GDM1 (cell line): ENCODE measurements at regions not wholly inside any gene's neighbourhood (a gene's known extent, or its start where the extent isn't known, plus 50 kb on each side); places are given as distances from the start of the nearest gene placed in this dataset.
"Not testable (repeated sequence)": the region's sequence is repeated elsewhere in the genome, so short reads cannot be mapped to it uniquely, and the experiment has no call there.

Experiments
- DNase-seq: peaks from one replicate; lab custom pipeline; 2025; lab: John Stamatoyannopoulos, UW

DNA sequence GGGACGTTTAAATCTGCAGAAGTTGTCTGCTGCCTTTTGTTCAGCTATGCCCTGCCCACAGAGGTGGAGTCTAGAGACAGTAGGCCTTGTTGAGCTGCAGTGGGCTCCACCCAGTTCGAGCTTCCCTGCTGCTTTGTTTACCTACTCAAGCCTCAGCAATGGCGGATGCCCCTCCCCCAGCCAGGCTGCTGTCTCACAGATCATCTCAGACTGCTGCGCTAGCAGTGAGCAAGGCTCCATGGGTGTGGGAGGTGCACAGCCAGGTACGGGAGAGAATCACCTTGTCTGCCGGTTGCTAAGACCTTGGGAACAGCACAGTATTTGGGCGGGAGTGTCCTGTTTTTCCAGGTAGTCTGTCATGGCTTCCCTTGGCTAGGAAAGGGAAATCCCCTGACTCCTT, 114.3 kb upstream of the PALM2AKAP2 start:
- DNase-seq: not testable (repeated sequence)

DNA sequence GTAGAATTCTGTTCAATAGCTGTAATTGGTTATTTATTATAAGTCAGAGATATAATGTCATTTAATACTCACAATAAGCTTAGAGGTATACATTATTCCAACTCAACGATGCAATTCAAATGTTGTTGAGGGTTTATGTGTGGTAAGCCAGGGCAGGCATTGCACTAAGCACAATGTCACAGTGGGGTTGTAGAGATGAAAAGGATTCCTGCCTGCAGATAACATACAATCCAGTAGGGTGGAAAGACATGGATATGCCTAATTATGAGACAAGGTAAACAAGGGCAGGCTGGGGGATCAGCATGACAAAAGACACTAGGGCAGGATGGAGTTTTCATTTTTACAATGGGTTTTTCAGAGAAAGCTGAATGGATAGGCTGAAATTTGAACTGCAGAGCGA, 98.7 kb upstream of the PALM2AKAP2 start:
- DNase-seq: no peak

GRCh38 chr9:109682227-109682626, 97.8 kb upstream of the PALM2AKAP2 start:
- DNase-seq: no peak

- no peak for DNase-seq
Measured at GRCh38 chr9:109683521-109683920, 96.5 kb upstream of the PALM2AKAP2 start.

DNA sequence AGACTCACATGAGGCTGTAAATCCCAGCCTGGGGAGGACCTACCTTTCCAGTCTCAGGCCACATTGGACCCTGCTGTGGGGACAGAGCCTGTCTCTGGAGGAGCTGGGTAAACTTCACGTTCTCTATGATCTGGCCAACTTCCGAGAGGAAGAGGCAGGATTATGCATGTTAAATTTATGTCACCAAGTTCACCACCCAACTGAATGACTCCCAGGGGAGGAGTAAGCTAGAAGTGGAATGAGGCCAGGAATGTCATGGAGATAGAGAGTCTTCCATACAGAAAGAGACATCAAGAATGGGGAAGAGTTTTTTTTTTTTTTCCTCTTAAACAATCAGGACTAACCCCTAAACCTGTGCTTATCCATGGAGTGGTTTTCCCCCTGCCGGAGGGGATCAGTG, 90.3 kb upstream of the PALM2AKAP2 start:
- no peak for DNase-seq

DNA sequence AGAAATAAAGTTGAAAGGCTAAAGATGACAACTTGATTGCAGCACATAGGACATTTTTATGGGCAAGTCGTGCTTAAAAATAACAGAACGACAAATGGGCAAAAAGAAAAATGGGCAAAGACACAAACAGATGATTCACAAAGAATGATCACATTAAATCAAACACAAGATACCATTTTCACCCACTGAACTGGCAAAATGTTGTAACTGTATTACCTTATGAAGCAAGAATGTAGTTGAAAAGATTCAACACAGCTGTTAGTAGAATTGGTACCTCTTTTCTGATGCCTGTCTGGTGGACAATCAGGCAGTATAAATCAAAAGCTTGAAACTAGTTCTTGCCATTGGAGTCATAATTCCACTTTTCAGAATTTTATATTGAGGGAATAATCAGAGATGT, 81.0 kb upstream of the PALM2AKAP2 start:
- DNase-seq: no peak

DNA sequence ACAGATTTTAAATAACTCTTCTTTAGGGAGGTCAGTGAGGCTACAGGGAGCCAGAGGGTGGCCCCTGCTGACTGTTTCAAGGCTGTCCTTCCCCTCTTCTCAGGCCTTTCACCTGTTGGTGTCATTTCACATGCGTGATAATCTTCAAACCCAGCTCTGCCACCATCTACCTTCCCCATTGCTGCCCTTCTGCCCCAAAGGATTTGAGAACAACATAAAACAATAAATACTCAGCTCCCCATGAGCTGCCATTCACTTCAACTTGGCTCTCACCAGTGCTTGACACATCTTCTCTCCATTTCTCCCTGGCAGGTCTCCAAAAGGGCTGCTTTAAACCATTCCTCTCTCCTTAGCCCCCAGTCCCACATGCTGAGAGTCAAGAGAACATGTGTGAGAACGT, 75.5 kb upstream of the PALM2AKAP2 start:
- DNase-seq: no peak

DNA sequence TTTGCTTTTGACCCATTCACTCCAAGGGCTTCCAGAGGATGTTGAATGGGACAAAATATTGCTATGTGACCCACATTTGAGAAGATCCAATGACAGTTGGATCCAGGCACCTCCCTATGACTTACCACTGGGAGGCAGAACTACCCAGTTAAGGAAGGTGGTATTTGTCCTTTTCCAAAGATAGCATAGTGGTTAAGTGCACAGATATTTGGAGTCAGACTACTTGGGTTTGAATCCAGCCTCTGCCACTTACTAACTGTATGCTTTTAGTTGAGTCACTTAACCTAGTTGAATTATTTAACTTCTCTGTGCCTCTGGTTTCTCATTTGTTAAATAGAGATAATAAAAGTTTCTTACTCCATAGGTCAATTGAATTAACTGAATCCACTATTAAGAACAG, 74.5 kb upstream of the PALM2AKAP2 start:
- DNase-seq: no peak

DNA sequence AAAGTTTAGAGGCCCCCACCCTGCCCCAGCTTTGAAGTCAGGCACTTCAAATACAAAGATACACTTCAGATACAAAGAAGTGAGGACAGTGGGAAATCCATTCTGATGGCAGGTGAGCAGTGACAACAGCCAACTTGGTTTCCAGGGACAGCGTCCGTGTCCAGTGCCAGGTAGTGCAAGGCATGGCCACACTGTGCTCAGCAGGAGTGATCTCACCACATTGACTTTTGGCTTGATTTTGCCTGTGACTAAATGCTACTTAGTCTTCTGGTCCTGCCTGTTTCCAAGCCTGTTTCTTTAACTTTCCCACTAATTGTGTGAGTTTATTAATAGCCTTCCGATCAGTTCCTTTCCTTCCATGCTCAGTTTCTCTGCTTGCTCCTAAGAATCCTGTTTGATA, 72.6 kb upstream of the PALM2AKAP2 start:
- no peak for DNase-seq

DNA sequence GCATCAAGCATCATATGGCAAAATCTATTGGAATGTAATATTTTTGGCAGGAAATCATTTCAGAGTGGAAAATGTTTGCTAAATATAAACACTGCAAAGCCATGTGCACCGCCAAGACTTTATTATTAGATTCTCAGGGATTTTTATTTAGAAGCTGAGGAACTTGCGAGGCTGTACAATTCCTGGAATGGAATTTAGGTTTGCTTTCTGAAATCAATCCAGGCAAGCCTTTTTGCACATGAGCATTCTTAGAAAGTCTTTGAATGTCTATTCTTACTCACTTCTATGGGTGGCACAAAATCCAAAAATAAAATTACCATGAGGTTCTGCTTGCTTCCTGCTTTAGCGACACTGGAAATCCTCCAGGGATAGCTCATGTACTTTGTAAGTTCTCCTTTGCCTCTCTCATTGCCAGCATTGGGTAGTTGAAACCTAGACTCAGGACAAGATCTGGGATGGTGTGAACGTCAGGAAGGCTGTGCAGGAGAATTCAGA, 71.5 kb upstream of the PALM2AKAP2 start:
- DNase-seq: no peak

DNA sequence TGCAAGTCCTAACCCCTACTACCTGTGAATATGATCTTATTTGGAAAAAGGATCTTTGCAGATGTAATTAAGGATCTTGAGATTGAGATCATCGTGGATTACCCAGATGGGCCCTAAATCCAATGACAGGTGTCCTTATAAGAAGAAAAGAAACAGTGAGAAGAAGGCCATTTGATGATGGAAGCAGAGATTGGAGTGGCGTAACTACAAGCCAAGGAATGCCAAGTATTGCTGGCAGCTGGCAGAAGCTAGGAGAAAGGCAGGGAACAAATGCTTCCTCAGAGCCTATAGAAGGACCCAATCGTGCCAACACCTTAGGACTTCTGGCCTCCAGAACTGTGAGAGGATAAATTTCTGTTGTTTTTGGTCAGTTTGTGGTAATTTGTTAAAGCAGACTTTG, 70.1 kb upstream of the PALM2AKAP2 start:
- no peak for DNase-seq

GRCh38 chr9:109710830-109711229, 69.2 kb upstream of the PALM2AKAP2 start:
- DNase-seq: no peak

DNA sequence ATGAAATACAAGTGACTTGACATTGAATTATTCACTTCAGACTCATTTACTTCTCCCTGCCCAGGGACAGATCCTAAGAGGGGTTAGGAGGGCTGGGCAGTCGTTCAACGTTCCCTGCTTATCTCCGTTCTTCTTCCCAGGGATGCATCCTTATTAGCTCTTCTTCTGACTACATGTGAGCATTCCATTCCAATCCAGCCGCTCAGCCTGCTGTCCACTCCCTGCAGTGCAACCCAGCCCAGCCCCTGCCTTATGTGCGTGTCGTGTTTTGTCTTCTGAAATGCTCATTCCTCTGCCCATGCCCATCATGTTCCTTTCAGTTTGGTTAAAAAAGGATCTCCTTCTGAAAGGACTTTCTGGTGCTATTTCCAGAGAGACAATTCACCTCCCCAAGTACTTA, 64.7 kb upstream of the PALM2AKAP2 start:
- DNase-seq: no peak

GRCh38 chr9:109716631-109717030, 63.4 kb upstream of the PALM2AKAP2 start:
- no peak for DNase-seq

DNA sequence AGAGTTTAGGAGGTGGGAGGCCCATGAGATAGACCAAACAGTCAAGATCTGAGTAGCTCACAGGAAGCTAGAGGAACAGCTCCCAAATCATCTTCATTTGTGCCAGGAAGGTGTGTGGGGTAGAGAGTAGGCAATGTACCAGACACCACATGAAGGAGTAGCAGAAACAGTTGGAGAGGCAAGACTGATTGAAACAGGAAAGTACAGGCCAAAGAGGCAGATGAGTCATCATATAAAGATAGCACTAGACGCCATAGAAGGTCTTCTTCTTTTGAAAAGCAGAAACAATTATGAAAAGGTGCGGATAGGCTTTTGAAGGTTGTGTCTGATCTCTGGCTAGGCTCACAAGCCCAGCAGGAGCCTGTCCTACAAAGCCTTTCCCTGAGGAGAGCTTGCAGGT, 62.7 kb upstream of the PALM2AKAP2 start:
- DNase-seq: no peak

- no peak for DNase-seq
Measured at GRCh38 chr9:109718861-109719260, 61.1 kb upstream of the PALM2AKAP2 start.

DNA sequence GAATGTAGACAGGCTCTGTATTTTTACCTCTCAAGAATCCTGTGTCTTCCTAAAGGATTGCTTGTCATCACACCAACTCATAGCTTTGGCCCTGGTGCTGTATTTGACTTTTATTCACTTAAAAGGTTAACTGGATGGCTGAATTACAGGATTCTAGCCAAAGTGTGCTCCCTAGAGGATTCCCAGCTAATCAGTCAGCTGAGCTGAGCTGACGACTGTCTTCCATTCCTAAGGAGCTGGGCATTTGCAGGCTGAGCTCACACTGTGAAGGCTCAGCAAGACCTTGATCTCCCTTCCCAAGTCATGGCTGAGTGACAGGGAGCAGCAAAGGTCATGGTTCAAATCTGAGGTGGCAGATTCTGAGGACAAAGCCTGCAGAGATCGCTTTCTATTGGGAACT, 59.0 kb upstream of the PALM2AKAP2 start:
- DNase-seq: no peak

DNA sequence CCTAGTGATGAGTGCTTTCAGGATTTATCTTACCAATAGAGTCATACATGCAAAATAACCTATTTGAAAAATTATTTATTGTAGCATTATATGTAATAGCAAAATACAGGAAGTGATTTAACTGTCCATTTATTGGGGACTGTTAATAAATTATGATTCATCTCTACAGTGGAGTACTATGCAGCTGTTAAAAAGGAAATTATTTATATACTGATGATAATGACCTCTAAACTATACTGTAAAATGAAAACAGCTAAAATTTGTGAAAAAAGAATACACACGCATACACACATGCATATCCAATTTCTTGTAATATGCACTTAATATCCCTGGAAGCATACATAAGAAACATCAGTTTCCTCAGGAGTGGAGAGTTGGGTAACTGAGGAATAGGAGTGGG, 58.0 kb upstream of the PALM2AKAP2 start:
- no peak for DNase-seq

DNA sequence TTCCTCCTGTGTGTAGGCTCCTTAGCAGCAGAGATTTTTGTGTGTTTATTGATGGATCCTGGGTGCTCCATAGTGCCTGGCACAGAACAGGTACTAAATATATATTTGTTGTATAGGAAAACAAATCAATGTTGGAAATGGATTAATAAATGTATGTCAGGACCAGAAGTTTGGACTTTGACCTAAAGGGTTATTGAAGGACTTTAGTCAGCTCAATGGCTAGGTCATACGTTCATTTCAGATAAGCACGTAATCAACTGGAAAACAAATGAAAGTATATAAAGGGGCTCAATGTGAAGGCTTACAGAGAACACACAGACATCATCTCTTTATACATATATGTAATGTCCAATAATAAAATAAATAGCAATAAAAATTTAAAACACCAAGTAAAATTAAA, 56.2 kb upstream of the PALM2AKAP2 start:
- DNase-seq: no peak

DNA sequence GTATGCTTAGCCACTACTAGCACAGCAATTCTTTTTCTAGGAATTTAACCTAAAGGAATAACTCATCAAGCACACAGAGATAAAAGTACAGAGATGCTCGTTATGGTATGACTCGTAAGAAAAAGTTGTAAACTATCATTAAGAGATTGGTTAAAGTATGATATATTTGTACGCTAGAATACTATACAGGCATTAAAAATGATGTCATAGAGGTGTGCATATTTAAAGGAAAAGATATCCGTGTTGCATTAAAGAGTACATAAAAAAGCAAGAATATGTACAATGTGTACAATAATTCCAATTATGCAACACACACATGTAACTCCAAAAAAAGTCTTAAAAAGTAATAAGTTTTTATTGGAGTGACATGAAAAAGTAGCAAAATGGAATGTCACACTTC, 54.5 kb upstream of the PALM2AKAP2 start:
- DNase-seq: no peak

DNA sequence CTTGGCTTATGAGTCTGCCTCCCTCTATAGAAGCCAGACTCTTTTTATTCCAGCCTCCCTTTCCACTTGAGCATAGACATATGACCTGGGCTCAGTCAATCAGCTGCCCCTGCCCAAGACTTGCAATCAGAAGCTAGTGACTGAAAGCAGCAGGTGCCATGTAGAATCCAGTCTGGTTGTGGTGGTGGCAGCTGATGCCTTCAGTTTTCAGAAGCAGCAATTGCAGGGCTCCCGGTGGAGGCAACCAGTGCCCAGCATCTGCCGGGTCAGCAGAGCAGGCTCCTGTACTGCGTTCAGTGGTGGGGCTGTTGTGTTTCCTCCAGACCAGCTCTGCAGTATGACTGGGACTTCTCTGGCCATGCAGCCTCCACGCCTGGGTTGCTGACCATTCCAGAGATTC, 53.9 kb upstream of the PALM2AKAP2 start:
- DNase-seq: no peak

- no peak for DNase-seq
Measured at GRCh38 chr9:109728686-109729300, 51.2 kb upstream of the PALM2AKAP2 start.

- DNase-seq: no peak
Measured at GRCh38 chr9:109729513-109729912, 50.5 kb upstream of the PALM2AKAP2 start.
